ENCODE measurements at regions not wholly inside any gene's neighbourhood (a gene's known extent, or its start where the extent isn't known, plus 50 kb on each side); places are given as distances from the start of the nearest gene placed in this dataset.
"Not testable (repeated sequence)": the region's sequence is repeated elsewhere in the genome, so short reads cannot be mapped to it uniquely, and the experiment has no call there.

- TF ChIP-seq EZH2 (IDR thresholded peaks at IDR 0.05; ENCODE audit: low read length, unreplicated experiment); CTCF (conservative IDR thresholded peaks at IDR 0.05; ENCODE audit: low read depth, low read length): not testable (repeated sequence)
Measured at GRCh38 chr13:103599870-103600269, 533.7 kb upstream of the SLC10A2 start.
